ENCODE measurements at regions not wholly inside any gene's neighbourhood (a gene's known extent, or its start where the extent isn't known, plus 50 kb on each side); places are given as distances from the start of the nearest gene placed in this dataset.

GRCh38 chr6:125423047-125423446, 121.3 kb upstream of the HDDC2 start:
- Mint-ChIP-seq H3K27me3 (ENCODE audit: low read depth) (no peaks in the 10 kb centered on the region), H3K9me3 (peaks cover 1% of the 10 kb centered on the region), H3K4me3 (no peak overlapping the region), H3K36me3 (no peaks in the 10 kb centered on the region), H3K4me1 (peaks cover 39% of the 10 kb centered on the region), H3K27ac (no peak overlapping the region)
- DNase-seq (ENCODE audit: low spot score in 2 of 2, unreplicated experiment in 2 of 2), result no peak
- TF ChIP-seq CTCF (IDR thresholded peaks at IDR 0.05; ENCODE audit: unreplicated experiment), result no peak

GRCh38 chr6:125431971-125432370, 130.2 kb upstream of the HDDC2 start:
- DNase-seq (ENCODE audit: low spot score in 2 of 2, unreplicated experiment in 2 of 2), result no peak
- peaks cover 7% of the 10 kb centered on the region for H3K9me3 Mint-ChIP-seq

GRCh38 chr6:125432963-125433362, 131.2 kb upstream of the HDDC2 start:
- Mint-ChIP-seq H3K36me3 (no peaks in the 10 kb centered on the region), H3K4me3 (no peak overlapping the region), H3K9me3 (peaks cover 10% of the 10 kb centered on the region), H3K4me1 (peaks cover 23% of the 10 kb centered on the region), H3K27ac (no peak overlapping the region), H3K27me3 (ENCODE audit: low read depth) (no peaks in the 10 kb centered on the region)
- TF ChIP-seq CTCF (IDR thresholded peaks at IDR 0.05; ENCODE audit: unreplicated experiment), result no peak
- DNase-seq (ENCODE audit: low spot score in 2 of 2, unreplicated experiment in 2 of 2), result no peak

More at GRCh38 chr6:125431971-125432370, 130.2 kb upstream of the HDDC2 start:
- no peaks in the 10 kb centered on the region for H3K27me3 Mint-ChIP-seq (ENCODE audit: low read depth)
- peaks cover 26% of the 10 kb centered on the region for H3K4me1 Mint-ChIP-seq
- no peaks in the 10 kb centered on the region for H3K36me3 Mint-ChIP-seq
- TF ChIP-seq CTCF (IDR thresholded peaks at IDR 0.05; ENCODE audit: unreplicated experiment), result no peak
- no peak overlapping the region for H3K4me3 Mint-ChIP-seq
- H3K27ac Mint-ChIP-seq, result peak overlapping the region; percentile 62

GRCh38 chr6:125434760-125435159, 133.0 kb upstream of the HDDC2 start:
- DNase-seq (ENCODE audit: low spot score in 2 of 2, unreplicated experiment in 2 of 2), result no peak
- H3K36me3 Mint-ChIP-seq, result no peaks in the 10 kb centered on the region
- H3K4me1 Mint-ChIP-seq, result peaks cover 23% of the 10 kb centered on the region

GRCh38 chr6:125439512-125439911, 137.7 kb upstream of the HDDC2 start:
- H3K36me3 Mint-ChIP-seq, result no peaks in the 10 kb centered on the region
- H3K27ac Mint-ChIP-seq, result no peak overlapping the region
- peaks cover 3% of the 10 kb centered on the region for H3K9me3 Mint-ChIP-seq
- H3K4me1 Mint-ChIP-seq, result peaks cover 10% of the 10 kb centered on the region
- H3K27me3 Mint-ChIP-seq (ENCODE audit: low read depth), result no peaks in the 10 kb centered on the region
- TF ChIP-seq CTCF (IDR thresholded peaks at IDR 0.05; ENCODE audit: unreplicated experiment), result no peak
- DNase-seq (ENCODE audit: low spot score in 2 of 2, unreplicated experiment in 2 of 2), result no peak
- no peak overlapping the region for H3K4me3 Mint-ChIP-seq

More at GRCh38 chr6:125434760-125435159, 133.0 kb upstream of the HDDC2 start:
- Mint-ChIP-seq H3K9me3 (peaks cover 3% of the 10 kb centered on the region), H3K27ac (no peak overlapping the region), H3K4me3 (no peak overlapping the region), H3K27me3 (ENCODE audit: low read depth) (no peaks in the 10 kb centered on the region)
- TF ChIP-seq CTCF (IDR thresholded peaks at IDR 0.05; ENCODE audit: unreplicated experiment), result no peak
